Natural killer cell treated with Interleukin-12 subunit alpha and Interleukin-12 subunit beta and Interleukin-15 and Interleukin-18, amount 100 ng/mL, for 72 hours (primary cell): ENCODE measurements at regions not wholly inside any gene's neighbourhood (a gene's known extent, or its start where the extent isn't known, plus 50 kb on each side); places are given as distances from the start of the nearest gene placed in this dataset.

Experiments used
- ATAC-seq, 2 donors: fragments of 150-1000 bp; cut with Tn5 transposase in 1 of 2; sonication (Bioruptor Pico), chemical (Tn5 transposase) in 1 of 2; 2 replicates each; pipeline ENCODE4 v1.10.0; 2021
- DNase-seq: peaks from one replicate; pipeline ENCODE4 v3.0.0; 2022; ENCODE audit warnings: low spot score
- H3K27ac Mint-ChIP-seq, 2 donors: 1 replicate in 1 of 2; 2 replicates in 1 of 2; pipeline ENCODE4 v1.8.0; 2022; ENCODE audit warnings: mixed read lengths in 2 of 2, mild to moderate bottlenecking in 1 of 2, moderate library complexity in 1 of 2
- H3K27me3 Mint-ChIP-seq, 2 donors: 1 replicate in 1 of 2; 2 replicates in 1 of 2; pipeline ENCODE4 v1.8.0; 2022; ENCODE audit warnings: mixed read lengths in 2 of 2
- H3K36me3 Mint-ChIP-seq: one replicate; pipeline ENCODE4 v1.8.0; 2022; ENCODE audit warnings: mixed read lengths
- H3K4me1 Mint-ChIP-seq, 2 donors: 1 replicate in 1 of 2; 2 replicates in 1 of 2; pipeline ENCODE4 v1.8.0; 2022; ENCODE audit warnings: low read depth in 2 of 2, mixed read lengths in 2 of 2, mild to moderate bottlenecking in 1 of 2
- H3K4me3 Mint-ChIP-seq: one replicate; pipeline ENCODE4 v1.8.0; 2022; ENCODE audit warnings: mixed read lengths
- H3K9me3 Mint-ChIP-seq: 2 replicates; pipeline ENCODE4 v1.8.0; 2022; ENCODE audit warnings: mixed read lengths

GRCh38 chr2:234601213-234601612, 104.3 kb upstream of the ARL4C start:
- no peak overlapping the region for H3K27ac Mint-ChIP-seq
- H3K27me3 Mint-ChIP-seq: peaks cover 31 to 34% of the 10 kb centered on the region in 2 donors
- H3K9me3 Mint-ChIP-seq: no peaks in the 10 kb centered on the region
- no peaks in the 10 kb centered on the region for H3K36me3 Mint-ChIP-seq
- no peak for ATAC-seq
- H3K4me3 Mint-ChIP-seq: no peak overlapping the region
- DNase-seq: no peak
- no peaks in the 10 kb centered on the region for H3K4me1 Mint-ChIP-seq

- no peak overlapping the region for H3K4me3 Mint-ChIP-seq
- no peaks in the 10 kb centered on the region for H3K36me3 Mint-ChIP-seq
- H3K4me1 Mint-ChIP-seq: no peaks in the 10 kb centered on the region
- H3K27ac Mint-ChIP-seq: no peak overlapping the region
- ATAC-seq: no peak
- no peak for DNase-seq
- H3K9me3 Mint-ChIP-seq: no peaks in the 10 kb centered on the region
- H3K27me3 Mint-ChIP-seq: peaks cover 26 to 28% of the 10 kb centered on the region in 2 donors
Observed at GRCh38 chr2:234597576-234597861, 100.6 kb upstream of the ARL4C start.

- no peaks in the 10 kb centered on the region for H3K4me1 Mint-ChIP-seq
- DNase-seq: peak; percentile 37
- no peaks in the 10 kb centered on the region for H3K36me3 Mint-ChIP-seq
- peak in 1 of 2 donors; percentile 37 for ATAC-seq
- peaks cover 25 to 28% of the 10 kb centered on the region in 2 donors for H3K27me3 Mint-ChIP-seq
- H3K4me3 Mint-ChIP-seq: no peak overlapping the region
- no peak overlapping the region for H3K27ac Mint-ChIP-seq
- no peaks in the 10 kb centered on the region for H3K9me3 Mint-ChIP-seq
Observed at GRCh38 chr2:234596696-234597575, 100.1 kb upstream of the ARL4C start.

- peaks cover 18 to 28% of the 10 kb centered on the region in 2 donors for H3K27me3 Mint-ChIP-seq
Observed at GRCh38 chr2:234595829-234596228, 98.9 kb upstream of the ARL4C start.

GRCh38 chr2:234594715-234595114, 97.8 kb upstream of the ARL4C start:
- ATAC-seq (no peak), DNase-seq (no peak)
- H3K9me3 Mint-ChIP-seq: no peaks in the 10 kb centered on the region
- no peak overlapping the region for H3K27ac Mint-ChIP-seq
- H3K36me3 Mint-ChIP-seq: no peaks in the 10 kb centered on the region
- peaks cover 15 to 27% of the 10 kb centered on the region in 2 donors for H3K27me3 Mint-ChIP-seq
- no peaks in the 10 kb centered on the region for H3K4me1 Mint-ChIP-seq
- H3K4me3 Mint-ChIP-seq: no peak overlapping the region

More at GRCh38 chr2:234595829-234596228, 98.9 kb upstream of the ARL4C start:
- H3K36me3 Mint-ChIP-seq: no peaks in the 10 kb centered on the region
- no peak overlapping the region for H3K4me3 Mint-ChIP-seq
- DNase-seq: no peak
- H3K27ac Mint-ChIP-seq: no peak overlapping the region
- no peaks in the 10 kb centered on the region for H3K9me3 Mint-ChIP-seq
- no peak for ATAC-seq
- no peaks in the 10 kb centered on the region for H3K4me1 Mint-ChIP-seq

GRCh38 chr2:234593636-234594035, 96.8 kb upstream of the ARL4C start:
- H3K9me3 Mint-ChIP-seq: no peaks in the 10 kb centered on the region
- DNase-seq: no peak
- no peaks in the 10 kb centered on the region for H3K4me1 Mint-ChIP-seq
- no peaks in the 10 kb centered on the region for H3K36me3 Mint-ChIP-seq
- peaks cover 16 to 36% of the 10 kb centered on the region in 2 donors for H3K27me3 Mint-ChIP-seq
- no peak overlapping the region for H3K27ac Mint-ChIP-seq
- no peak overlapping the region for H3K4me3 Mint-ChIP-seq
- ATAC-seq: no peak

- ATAC-seq (no peak), DNase-seq (no peak)
- H3K9me3 Mint-ChIP-seq: no peaks in the 10 kb centered on the region
- no peaks in the 10 kb centered on the region for H3K36me3 Mint-ChIP-seq
- H3K27me3 Mint-ChIP-seq: peaks cover 17 to 36% of the 10 kb centered on the region in 2 donors
- no peak overlapping the region for H3K4me3 Mint-ChIP-seq
- no peaks in the 10 kb centered on the region for H3K4me1 Mint-ChIP-seq
- H3K27ac Mint-ChIP-seq: no peak overlapping the region
Observed at GRCh38 chr2:234592541-234592940, 95.7 kb upstream of the ARL4C start.

GRCh38 chr2:234590076-234590475, 93.2 kb upstream of the ARL4C start:
- H3K4me1 Mint-ChIP-seq: no peaks in the 10 kb centered on the region
- peaks cover 10 to 25% of the 10 kb centered on the region in 2 donors for H3K27me3 Mint-ChIP-seq
- no peaks in the 10 kb centered on the region for H3K9me3 Mint-ChIP-seq
- DNase-seq (no peak), ATAC-seq (no peak)
- H3K27ac Mint-ChIP-seq: no peak overlapping the region
- H3K36me3 Mint-ChIP-seq: no peaks in the 10 kb centered on the region
- no peak overlapping the region for H3K4me3 Mint-ChIP-seq

- ATAC-seq: no peak
- H3K27ac Mint-ChIP-seq: no peak overlapping the region
- no peak for DNase-seq
- no peak overlapping the region for H3K4me3 Mint-ChIP-seq
- H3K4me1 Mint-ChIP-seq: no peaks in the 10 kb centered on the region
- H3K9me3 Mint-ChIP-seq: no peaks in the 10 kb centered on the region
- H3K27me3 Mint-ChIP-seq: peaks cover 17 to 31% of the 10 kb centered on the region in 2 donors
- no peaks in the 10 kb centered on the region for H3K36me3 Mint-ChIP-seq
Observed at GRCh38 chr2:234588054-234588430, 91.2 kb upstream of the ARL4C start.

- Mint-ChIP-seq H3K27me3 (peaks cover 17 to 37% of the 10 kb centered on the region in 2 donors), H3K4me3 (no peak overlapping the region), H3K4me1 (no peaks in the 10 kb centered on the region), H3K27ac (no peak overlapping the region), H3K36me3 (no peaks in the 10 kb centered on the region), H3K9me3 (no peaks in the 10 kb centered on the region)
- ATAC-seq: no peak
- no peak for DNase-seq
Observed at GRCh38 chr2:234587341-234588053, 90.6 kb upstream of the ARL4C start.

GRCh38 chr2:234583331-234583730, 86.5 kb upstream of the ARL4C start:
- Mint-ChIP-seq H3K27ac (no peak overlapping the region), H3K9me3 (no peaks in the 10 kb centered on the region), H3K36me3 (no peaks in the 10 kb centered on the region), H3K4me1 (no peaks in the 10 kb centered on the region), H3K4me3 (no peak overlapping the region), H3K27me3 (peaks cover 15 to 27% of the 10 kb centered on the region in 2 donors)
- ATAC-seq (no peak), DNase-seq (no peak)

GRCh38 chr2:234580686-234581085, 83.8 kb upstream of the ARL4C start:
- no peaks in the 10 kb centered on the region for H3K9me3 Mint-ChIP-seq
- no peak for DNase-seq

GRCh38 chr2:234579231-234579962, 82.5 kb upstream of the ARL4C start:
- no peak for DNase-seq
- Mint-ChIP-seq H3K27me3 (peaks cover 11 to 25% of the 10 kb centered on the region in 2 donors), H3K9me3 (no peaks in the 10 kb centered on the region), H3K4me3 (no peak overlapping the region), H3K36me3 (no peaks in the 10 kb centered on the region), H3K4me1 (no peaks in the 10 kb centered on the region), H3K27ac (no peak overlapping the region)
- peak; percentile 22 to 29 for ATAC-seq

More at GRCh38 chr2:234580686-234581085, 83.8 kb upstream of the ARL4C start:
- no peak for ATAC-seq
- no peak overlapping the region for H3K27ac Mint-ChIP-seq
- H3K27me3 Mint-ChIP-seq: peaks cover 13 to 27% of the 10 kb centered on the region in 2 donors
- H3K4me1 Mint-ChIP-seq: no peaks in the 10 kb centered on the region
- no peaks in the 10 kb centered on the region for H3K36me3 Mint-ChIP-seq
- no peak overlapping the region for H3K4me3 Mint-ChIP-seq

- DNase-seq (no peak), ATAC-seq (no peak)
- Mint-ChIP-seq H3K27ac (no peak overlapping the region), H3K4me1 (no peaks in the 10 kb centered on the region), H3K36me3 (no peaks in the 10 kb centered on the region), H3K4me3 (no peak overlapping the region), H3K27me3 (peaks cover 8 to 28% of the 10 kb centered on the region in 2 donors), H3K9me3 (no peaks in the 10 kb centered on the region)
Observed at GRCh38 chr2:234578389-234578788, 81.5 kb upstream of the ARL4C start.
